Lung (tissue), 11 donors: ENCODE measurements at regions not wholly inside any gene's neighbourhood (a gene's known extent, or its start where the extent isn't known, plus 50 kb on each side); places are given as distances from the start of the nearest gene placed in this dataset.

Source experiments
- ATAC-seq: fragments of 200-7000 bp; cut with Tn5 transposase; one replicate; pipeline ENCODE4 v1.9.1; 2020; ENCODE audit warnings: moderate number of reproducible peaks; ENCODE audit not compliant: insufficient read depth, low FRiP score
- DNase-seq, 3 donors: peaks; one replicate each; pipeline ENCODE4 v3.0.0-alpha.2; 2013 to 2017
- H3K27ac ChIP-seq, 2 donors: one replicate each; pipeline ENCODE4 v1.5.1; 2013; ENCODE audit warnings: mild to moderate bottlenecking in 2 of 2, moderate library complexity in 2 of 2, control low read depth in 1 of 2, inconsistent platforms in 1 of 2, low read depth in 1 of 2, low read length in 1 of 2
- H3K27me3 ChIP-seq, 3 donors: one replicate each; pipeline ENCODE4 v1.5.1; 2013; ENCODE audit warnings: low read length in 2 of 3; ENCODE audit not compliant: control insufficient read depth in 3 of 3, insufficient read depth in 3 of 3
- H3K36me3 ChIP-seq, 4 donors: one replicate each; pipeline ENCODE4 v1.5.1; 2013; ENCODE audit warnings: low read length in 4 of 4, mild to moderate bottlenecking in 1 of 4, moderate library complexity in 1 of 4; ENCODE audit not compliant: control insufficient read depth in 4 of 4, insufficient read depth in 4 of 4
- H3K4me1 ChIP-seq, 5 donors: one replicate each; pipeline ENCODE4 v1.5.1; 2013; ENCODE audit warnings: low read length in 5 of 5, mild to moderate bottlenecking in 2 of 5, moderate library complexity in 1 of 5; ENCODE audit not compliant: control insufficient read depth in 5 of 5, insufficient read depth in 5 of 5
- H3K4me3 ChIP-seq: one replicate; pipeline ENCODE4 v1.5.1; 2013; ENCODE audit warnings: mild to moderate bottlenecking, control low read depth, moderate library complexity
- H3K9ac ChIP-seq, 2 donors: one replicate each; pipeline ENCODE4 v1.5.1; 2013; ENCODE audit warnings: low read length in 2 of 2, control low read depth in 1 of 2; ENCODE audit not compliant: insufficient read depth in 1 of 2
- H3K9me3 ChIP-seq, 4 donors: one replicate each; pipeline ENCODE4 v1.5.1; 2013; ENCODE audit warnings: low read length in 3 of 4, mild to moderate bottlenecking in 1 of 4, moderate library complexity in 1 of 4; ENCODE audit not compliant: control insufficient read depth in 4 of 4, insufficient read depth in 3 of 4
- CTCF ChIP-seq: IDR thresholded peaks from 2 replicates; pipeline ENCODE4 v1.5.1; 2012; ENCODE audit warnings: mild to moderate bottlenecking; ENCODE audit errors: control extremely low read depth, extremely low read depth
- WGBS, 2 donors: extraction: QIAGEN DNeasy Blood & Tissue Kit; methylation state at CpG; one replicate each; pipeline ENCODE4 v1.1.7; 2013; 5-methylcytosine and 5-hydroxymethylcytosine counted together
- donor health status: control.
- donor health status: control.
- donor health status: Bipolar disorder and iron deficiency.
- donor health status: healthy.
- donor health status: DM: yes; HTN: yes; CAD: no.

- H3K27me3 ChIP-seq, result no peaks in the 10 kb centered on the region
- H3K36me3 ChIP-seq, result no peaks in the 10 kb centered on the region
- no peak for DNase-seq
- no peak for TF ChIP-seq CTCF
- H3K9me3 ChIP-seq, result no peaks in the 10 kb centered on the region
- H3K4me3 ChIP-seq, result no peak overlapping the region
- no peak overlapping the region for H3K9ac ChIP-seq
- H3K27ac ChIP-seq, result no peak overlapping the region
- no peak for ATAC-seq
- WGBS, 2 donors, result 81 to 89% methylated on average over 3 of the region's 3 CpGs
- H3K4me1 ChIP-seq, result no peaks in the 10 kb centered on the region
Measured at GRCh38 chr12:4157122-4157521, 116.4 kb upstream of the CCND2 start.

GRCh38 chr12:4156317-4156716 lies 117.2 kb upstream of the CCND2 start:
- Histone ChIP-seq H3K9me3 (no peaks in the 10 kb centered on the region), H3K36me3 (no peaks in the 10 kb centered on the region), H3K4me3 (no peak overlapping the region), H3K27ac (no peak overlapping the region), H3K4me1 (no peaks in the 10 kb centered on the region), H3K27me3 (no peaks in the 10 kb centered on the region), H3K9ac (no peak overlapping the region)
- DNase-seq, result no peak
- TF ChIP-seq CTCF, result no peak
- ATAC-seq, result no peak
- WGBS, 2 donors, result 60 to 73% methylated on average over 2 of the region's 2 CpGs

GRCh38 chr12:4154672-4155225 lies 118.8 kb upstream of the CCND2 start:
- Histone ChIP-seq H3K4me1 (no peaks in the 10 kb centered on the region), H3K4me3 (no peak overlapping the region), H3K36me3 (no peaks in the 10 kb centered on the region), H3K9ac (no peak overlapping the region), H3K27ac (no peak overlapping the region), H3K9me3 (no peaks in the 10 kb centered on the region), H3K27me3 (no peaks in the 10 kb centered on the region)
- ATAC-seq (no peak), DNase-seq (no peak)
- 85 to 87% methylated on average over 7 of the region's 7 CpGs for WGBS, 2 donors
- TF ChIP-seq CTCF, result no peak

- Histone ChIP-seq H3K4me3 (no peak overlapping the region), H3K9ac (no peak overlapping the region), H3K4me1 (no peaks in the 10 kb centered on the region), H3K27ac (no peak overlapping the region), H3K36me3 (no peaks in the 10 kb centered on the region), H3K27me3 (no peaks in the 10 kb centered on the region), H3K9me3 (no peaks in the 10 kb centered on the region)
- DNase-seq (no peak), ATAC-seq (peak; percentile 19)
- 27 to 35% methylated on average over 3 of the region's 3 CpGs for WGBS, 2 donors
- no peak for TF ChIP-seq CTCF
Measured at GRCh38 chr12:4153343-4153892, 120.1 kb upstream of the CCND2 start.
